GM12865 (cell line): ENCODE measurements at regions not wholly inside any gene's neighbourhood (a gene's known extent, or its start where the extent isn't known, plus 50 kb on each side); places are given as distances from the start of the nearest gene placed in this dataset.

Source experiments
- DNase-seq: peaks from one replicate; pipeline ENCODE4 v3.0.0; 2010; ENCODE audit warnings: low read depth
- H3K4me3 ChIP-seq: 2 replicates; pipeline ENCODE4 v1.5.1; 2011; ENCODE audit warnings: mild to moderate bottlenecking, low read depth, low read length, control low read depth
- CTCF ChIP-seq: IDR thresholded peaks from 2 replicates; pipeline ENCODE4 v1.5.1; 2011; ENCODE audit warnings: low read length, control low read depth, low read depth, inconsistent platforms; ENCODE audit not compliant: insufficient read depth; ENCODE audit errors: missing control alignments

GRCh38 chr13:80778297-80778696, 437.4 kb upstream of the SPRY2 start:
- TF ChIP-seq CTCF: no peak
- DNase-seq: no peak
- no peak overlapping the region for H3K4me3 ChIP-seq

DNA sequence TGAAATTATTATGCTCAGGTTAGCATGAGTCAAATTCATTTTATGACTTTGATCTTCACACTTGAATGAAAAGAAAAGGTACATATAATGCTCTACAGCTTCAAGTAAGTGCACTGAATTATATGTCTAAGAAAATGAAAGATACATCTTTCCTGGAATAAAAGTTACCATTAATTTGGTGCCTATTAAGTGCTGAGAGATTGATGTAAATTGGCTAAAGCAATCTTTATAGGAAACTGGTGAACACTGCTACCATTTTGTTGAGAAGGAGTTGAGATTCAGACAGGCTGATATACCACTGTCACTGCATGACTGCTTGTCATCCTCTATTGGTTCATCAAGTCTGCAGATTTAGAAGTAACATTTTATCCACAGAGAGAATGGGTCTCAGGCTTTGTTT, 416.8 kb upstream of the SPRY2 start:
- no peak for TF ChIP-seq CTCF
- no peak for DNase-seq
- H3K4me3 ChIP-seq: no peak overlapping the region

GRCh38 chr13:80755910-80756309, 415.0 kb upstream of the SPRY2 start:
- DNase-seq: no peak
- H3K4me3 ChIP-seq: no peak overlapping the region
- TF ChIP-seq CTCF: no peak

DNA sequence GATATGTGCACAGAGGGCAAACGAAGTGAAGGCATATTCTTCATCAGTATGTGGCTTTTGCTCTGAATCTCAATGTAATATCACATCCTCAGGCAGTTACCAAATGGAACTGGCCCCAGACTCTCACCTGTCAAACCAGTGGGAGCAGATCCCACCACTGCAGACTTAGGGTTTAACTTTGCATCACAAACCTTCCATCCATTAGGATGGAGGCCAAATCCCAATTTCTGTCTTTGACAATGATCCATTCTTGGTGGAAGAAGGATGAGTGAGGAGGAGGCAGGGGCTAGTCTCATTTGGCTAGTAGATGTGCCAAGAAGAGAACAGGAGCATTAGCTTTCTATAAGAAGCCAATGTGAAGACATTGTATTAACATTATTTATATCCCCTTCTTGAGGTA, 413.5 kb upstream of the SPRY2 start:
- TF ChIP-seq CTCF: no peak
- H3K4me3 ChIP-seq: no peak overlapping the region
- no peak for DNase-seq

GRCh38 chr13:80753866-80754265, 412.9 kb upstream of the SPRY2 start:
- TF ChIP-seq CTCF: no peak
- H3K4me3 ChIP-seq: no peak overlapping the region
- no peak for DNase-seq

DNA sequence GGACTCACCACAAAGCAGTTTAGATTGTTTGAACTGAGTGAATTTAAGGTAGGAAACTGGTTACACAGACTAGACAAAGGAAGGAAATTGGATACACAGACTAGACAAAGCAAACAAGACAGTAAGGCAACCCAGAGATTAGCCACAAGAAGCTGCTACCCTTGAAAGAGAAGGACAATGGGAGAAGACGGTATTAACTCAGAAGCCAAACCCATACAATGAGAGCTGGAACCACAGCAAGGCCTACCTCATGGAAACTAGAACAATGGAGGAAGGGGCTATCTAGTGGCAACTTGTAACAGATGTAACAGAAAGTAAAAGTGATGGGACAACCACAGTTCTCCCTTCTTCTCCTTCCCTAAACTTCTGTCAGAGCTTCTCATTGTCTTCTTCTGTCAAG, 410.9 kb upstream of the SPRY2 start:
- no peak for DNase-seq
- no peak for TF ChIP-seq CTCF
- no peak overlapping the region for H3K4me3 ChIP-seq

GRCh38 chr13:80744147-80744914, 403.4 kb upstream of the SPRY2 start:
- no peak for DNase-seq
- no peak for TF ChIP-seq CTCF
- H3K4me3 ChIP-seq: no peak overlapping the region
